ENCODE measurements at regions not wholly inside any gene's neighbourhood (a gene's known extent, or its start where the extent isn't known, plus 50 kb on each side); places are given as distances from the start of the nearest gene placed in this dataset.

DNA sequence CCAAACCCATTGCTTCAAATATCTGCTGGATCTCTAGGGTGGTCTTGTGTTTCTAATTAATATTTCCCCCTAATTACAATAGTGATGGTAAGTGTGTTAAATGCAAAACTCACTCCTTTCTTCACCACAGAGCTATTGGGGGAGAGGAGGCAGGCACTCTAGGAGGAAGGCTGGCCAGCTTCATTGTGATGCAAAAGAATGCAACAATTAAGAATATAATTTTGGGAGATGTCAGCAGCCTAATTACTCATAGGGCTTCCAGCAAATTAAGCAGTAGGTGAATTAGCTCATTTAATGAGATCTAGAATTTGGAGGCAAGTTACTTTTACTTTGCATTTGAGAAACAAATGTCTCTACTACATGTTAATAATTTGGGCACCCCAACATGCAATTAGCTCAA, 560.4 kb upstream of the DAB1 start:
- TF ChIP-seq, protein P1, sequence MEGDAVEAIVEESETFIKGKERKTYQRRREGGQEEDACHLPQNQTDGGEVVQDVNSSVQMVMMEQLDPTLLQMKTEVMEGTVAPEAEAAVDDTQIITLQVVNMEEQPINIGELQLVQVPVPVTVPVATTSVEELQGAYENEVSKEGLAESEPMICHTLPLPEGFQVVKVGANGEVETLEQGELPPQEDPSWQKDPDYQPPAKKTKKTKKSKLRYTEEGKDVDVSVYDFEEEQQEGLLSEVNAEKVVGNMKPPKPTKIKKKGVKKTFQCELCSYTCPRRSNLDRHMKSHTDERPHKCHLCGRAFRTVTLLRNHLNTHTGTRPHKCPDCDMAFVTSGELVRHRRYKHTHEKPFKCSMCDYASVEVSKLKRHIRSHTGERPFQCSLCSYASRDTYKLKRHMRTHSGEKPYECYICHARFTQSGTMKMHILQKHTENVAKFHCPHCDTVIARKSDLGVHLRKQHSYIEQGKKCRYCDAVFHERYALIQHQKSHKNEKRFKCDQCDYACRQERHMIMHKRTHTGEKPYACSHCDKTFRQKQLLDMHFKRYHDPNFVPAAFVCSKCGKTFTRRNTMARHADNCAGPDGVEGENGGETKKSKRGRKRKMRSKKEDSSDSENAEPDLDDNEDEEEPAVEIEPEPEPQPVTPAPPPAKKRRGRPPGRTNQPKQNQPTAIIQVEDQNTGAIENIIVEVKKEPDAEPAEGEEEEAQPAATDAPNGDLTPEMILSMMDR (IDR thresholded peaks at IDR 0.05): no peak

DNA sequence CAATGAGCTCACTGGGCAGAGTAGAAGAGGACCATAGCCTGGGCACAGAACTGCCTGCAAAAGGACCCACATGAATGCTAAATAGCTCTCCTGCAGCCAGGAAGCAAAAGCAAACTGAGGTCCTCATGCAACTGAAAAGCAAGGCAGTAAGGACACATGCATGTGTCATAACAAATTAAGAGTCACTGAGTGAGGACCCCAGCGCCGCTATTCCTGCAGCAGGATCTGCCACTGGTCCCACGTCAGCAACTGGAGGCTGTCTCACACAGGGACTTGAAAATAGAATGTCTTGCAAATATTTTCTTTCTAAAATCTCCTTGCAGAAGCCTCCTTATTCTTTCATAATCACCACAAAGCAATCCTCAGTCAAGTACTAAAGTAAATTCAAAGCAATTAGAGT, 559.6 kb upstream of the DAB1 start:
- TF ChIP-seq, protein P1 (IDR thresholded peaks at IDR 0.05): no peak

DNA sequence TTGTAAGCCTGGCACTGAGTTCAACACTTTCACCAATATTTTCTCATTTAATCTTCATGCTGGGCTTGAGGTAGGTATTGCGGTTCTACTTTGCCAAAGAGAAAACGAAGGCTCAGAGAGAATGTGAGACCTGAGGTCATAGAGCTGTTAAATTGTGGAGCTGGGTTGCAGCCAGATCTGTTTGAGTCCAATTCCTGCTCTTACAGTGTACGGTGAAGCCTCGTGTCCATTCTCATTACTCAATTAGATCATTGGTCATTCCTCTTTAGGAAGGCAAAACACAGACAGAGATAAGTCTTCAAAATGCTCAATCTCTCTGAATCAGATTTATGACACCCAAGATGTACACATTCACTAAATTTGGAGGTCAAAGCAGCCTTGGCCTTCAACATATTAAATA, 559.0 kb upstream of the DAB1 start:
- TF ChIP-seq, protein P1 (IDR thresholded peaks at IDR 0.05): no peak

DNA sequence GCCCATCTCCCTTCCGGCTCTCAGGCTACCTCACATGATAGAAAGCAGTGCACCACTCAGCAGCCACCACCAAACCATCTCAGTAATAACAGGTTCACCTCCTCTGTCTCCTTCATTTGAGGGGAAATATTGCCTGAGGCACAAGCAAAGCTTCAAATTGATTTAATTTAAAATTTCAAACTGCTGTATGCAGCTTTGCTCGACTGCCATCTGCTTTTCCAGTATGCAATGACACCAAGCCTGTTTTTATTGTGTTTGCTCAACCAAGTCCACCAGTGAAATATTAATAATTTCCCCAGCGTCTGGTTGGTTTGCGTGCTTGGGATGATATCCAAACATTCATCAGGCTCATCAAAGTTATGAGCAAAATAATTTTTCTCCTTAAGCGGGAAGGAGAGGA, 552.4 kb upstream of the DAB1 start:
- TF ChIP-seq, protein P1 (IDR thresholded peaks at IDR 0.05): no peak

DNA sequence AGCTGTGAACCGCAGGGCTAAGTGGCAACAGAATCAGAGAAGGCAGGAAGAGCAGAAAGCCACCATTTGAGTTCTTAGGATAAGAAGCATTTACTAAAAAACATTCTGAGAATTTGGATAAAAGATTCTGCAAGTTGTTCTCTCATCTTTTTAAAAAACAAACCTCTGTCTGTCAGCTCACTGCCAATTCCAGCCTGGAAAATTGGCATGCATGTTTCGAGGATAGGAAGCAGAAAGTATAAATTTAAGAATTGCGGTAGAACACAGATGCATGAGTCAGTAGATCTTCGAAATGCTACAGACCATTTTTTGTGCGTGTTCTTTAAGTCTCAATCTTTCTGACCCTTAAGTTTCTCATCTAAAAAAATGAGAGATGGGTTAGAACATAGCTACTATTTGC, 544.5 kb upstream of the DAB1 start:
- TF ChIP-seq, protein P1 (IDR thresholded peaks at IDR 0.05): no peak

DNA sequence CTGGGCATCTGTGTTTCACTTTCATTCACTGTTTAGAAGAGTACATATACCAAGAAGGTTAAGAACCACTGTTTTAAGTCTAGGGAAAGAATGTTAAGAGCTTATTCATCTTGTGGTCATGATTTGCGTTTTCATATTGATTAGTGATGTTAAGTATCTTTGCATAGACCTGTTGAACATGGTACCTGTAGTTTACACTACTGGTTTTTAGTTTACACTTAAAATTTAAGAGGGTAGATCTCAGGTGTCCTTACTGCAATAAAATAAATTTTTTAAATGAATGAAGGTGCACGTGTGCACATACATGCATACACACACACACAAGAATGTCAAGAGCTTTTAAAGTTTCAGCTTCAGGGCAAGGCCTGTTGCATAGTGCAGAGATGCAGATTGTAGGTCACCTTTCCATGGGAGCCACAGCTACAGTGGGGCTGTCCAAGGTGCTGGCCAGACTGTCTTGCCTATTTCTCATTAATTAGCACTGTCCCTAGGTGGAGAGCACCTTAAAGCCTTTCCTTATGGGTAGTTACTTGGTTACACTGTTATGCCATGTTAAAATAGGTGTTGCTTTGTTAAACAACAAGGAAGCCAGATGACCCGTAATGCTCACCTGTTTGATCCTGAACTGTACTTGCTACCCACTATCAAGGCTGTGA, 543.0 kb upstream of the DAB1 start:
- TF ChIP-seq, protein P1 (IDR thresholded peaks at IDR 0.05): no peak

DNA sequence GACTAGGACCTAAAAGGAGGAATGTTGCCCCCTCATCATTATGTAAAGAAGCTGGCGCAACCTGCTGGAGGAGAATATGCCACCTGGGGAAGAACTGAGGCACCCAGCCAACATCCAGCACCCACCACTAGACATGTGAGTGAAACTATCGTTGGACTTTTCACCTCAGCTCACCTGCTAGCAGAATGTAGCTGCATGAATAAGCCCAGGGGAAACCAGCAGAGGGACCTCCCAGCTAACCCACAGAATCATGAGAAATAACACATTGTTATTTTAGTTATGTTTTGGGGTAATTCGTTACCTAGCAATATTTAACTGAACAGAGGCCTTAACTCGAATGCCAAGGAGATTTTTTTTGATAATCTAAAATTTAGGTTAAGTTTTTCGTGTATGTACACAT, 542.5 kb upstream of the DAB1 start:
- TF ChIP-seq, protein P1 (IDR thresholded peaks at IDR 0.05): no peak

DNA sequence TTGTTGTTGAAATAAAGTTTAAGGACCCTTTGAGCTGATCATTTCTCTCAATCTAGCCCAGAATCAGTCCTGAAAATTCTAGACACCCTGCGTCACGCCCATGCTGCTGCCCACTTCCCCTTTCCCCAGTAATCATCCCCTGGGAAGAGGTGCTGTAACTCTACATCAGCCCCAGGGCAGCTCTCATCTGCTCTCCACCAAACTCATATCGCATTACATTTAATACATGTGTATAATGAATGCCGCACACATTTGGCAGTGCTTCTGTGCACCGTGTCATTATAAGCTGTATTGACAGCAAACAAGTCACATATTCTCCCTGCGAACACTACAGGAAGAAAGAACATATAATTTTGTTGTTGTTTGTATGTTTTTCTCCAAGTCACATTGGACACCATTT, 539.7 kb upstream of the DAB1 start:
- TF ChIP-seq, protein P1 (IDR thresholded peaks at IDR 0.05): no peak
